Caco-2 (cell line): ENCODE measurements at regions not wholly inside any gene's neighbourhood (a gene's known extent, or its start where the extent isn't known, plus 50 kb on each side); places are given as distances from the start of the nearest gene placed in this dataset.
A peak's percentile ranks its signal among the peaks of the same experiment; 100 is the strongest.

Experiments used
- BruUV-seq: library from RNA; stranded (reverse); fragments of 400-500 nt; replicated peaks from 2 replicates; lab custom pipeline; 2021; lab: Mats Ljungman, UMichigan
- CTCF ChIA-PET: fragments of 300-600 bp; sonication (Branson Sonifier 250); formaldehyde crosslinking; loops from one replicate; lab custom pipeline; 2022; ENCODE audit warnings: antibody characterized with exemption; lab: Charles Lee
- POLR2A ChIA-PET: fragments of 300-600 bp; sonication (Branson Sonifier 250); formaldehyde crosslinking; loops from one replicate; lab custom pipeline; 2022; ENCODE audit warnings: antibody characterized with exemption; lab: Charles Lee
- DNase-seq, 2 experiments: peaks; one replicate each; pipeline versions ENCODE4 v3.0.0 to v3.0.0-alpha.2; 2020 to 2022
- H3K27me3 ChIP-seq: replicated peaks from 2 replicates; pipeline ENCODE4 v1.6.0; 2011; ENCODE audit warnings: low read length; ENCODE audit not compliant: control insufficient read depth, insufficient read depth
- H3K36me3 ChIP-seq: 2 replicates; pipeline ENCODE4 v1.5.1; 2011; ENCODE audit warnings: low read length; ENCODE audit not compliant: control insufficient read depth, insufficient read depth
- H3K4me1 ChIP-seq: fragments of 250-450 bp; sonication (Bioruptor Pico); 2 replicates; pipeline ENCODE4 v1.5.1; 2020; ENCODE audit warnings: mild to moderate bottlenecking
- H3K4me3 ChIP-seq: 2 replicates; pipeline ENCODE4 v1.5.1; 2011; ENCODE audit warnings: low read depth, mild to moderate bottlenecking, control low read depth, low read length
- H3K9me3 ChIP-seq: fragments of 250-450 bp; sonication (Bioruptor Pico); 2 replicates; pipeline ENCODE4 v1.5.1; 2020; ENCODE audit warnings: mild to moderate bottlenecking, moderate library complexity
- H3K27ac Mint-ChIP-seq: one replicate; pipeline ENCODE4 v1.8.0; 2022; ENCODE audit warnings: mixed read lengths; ENCODE audit not compliant: unreplicated experiment
- H3K27me3 Mint-ChIP-seq: one replicate; pipeline ENCODE4 v1.8.0; 2022; ENCODE audit warnings: mixed read lengths; ENCODE audit not compliant: insufficient read depth, unreplicated experiment
- H3K36me3 Mint-ChIP-seq: one replicate; pipeline ENCODE4 v1.8.0; 2022; ENCODE audit warnings: mild to moderate bottlenecking, mixed read lengths; ENCODE audit not compliant: insufficient read depth, unreplicated experiment
- H3K4me1 Mint-ChIP-seq: one replicate; pipeline ENCODE4 v1.8.0; 2022; ENCODE audit warnings: low read depth, mixed read lengths; ENCODE audit not compliant: unreplicated experiment
- H3K4me3 Mint-ChIP-seq: one replicate; pipeline ENCODE4 v1.8.0; 2022; ENCODE audit warnings: mild to moderate bottlenecking, moderate library complexity, mixed read lengths; ENCODE audit not compliant: unreplicated experiment
- H3K9me3 Mint-ChIP-seq: one replicate; pipeline ENCODE4 v1.8.0; 2022; ENCODE audit warnings: mixed read lengths; ENCODE audit not compliant: unreplicated experiment
- intact Hi-C: fragments of 100-400 bp; cut with micrococcal nuclease; formaldehyde crosslinking; loops from one replicate; pipeline ENCODE4 v1.10.0; 2022; ENCODE audit not compliant: unreplicated experiment
- TF ChIP-seq, protein P1 (sequence below), 2 experiments: fragments of 200-600 bp in 1 of 2; IDR thresholded peaks; 1 replicate in 1 of 2; 2 replicates in 1 of 2; pipeline versions ENCODE4 v1.5.1 to v1.8.0; 2011 to 2022; ENCODE audit warnings: antibody characterized with exemption in 1 of 2, control low read depth in 1 of 2, inconsistent platforms in 1 of 2, low read depth in 1 of 2, low read length in 1 of 2, mild to moderate bottlenecking in 1 of 2, moderate library complexity in 1 of 2; ENCODE audit not compliant: insufficient read depth in 1 of 2, severe bottlenecking in 1 of 2, unreplicated experiment in 1 of 2

DNA sequence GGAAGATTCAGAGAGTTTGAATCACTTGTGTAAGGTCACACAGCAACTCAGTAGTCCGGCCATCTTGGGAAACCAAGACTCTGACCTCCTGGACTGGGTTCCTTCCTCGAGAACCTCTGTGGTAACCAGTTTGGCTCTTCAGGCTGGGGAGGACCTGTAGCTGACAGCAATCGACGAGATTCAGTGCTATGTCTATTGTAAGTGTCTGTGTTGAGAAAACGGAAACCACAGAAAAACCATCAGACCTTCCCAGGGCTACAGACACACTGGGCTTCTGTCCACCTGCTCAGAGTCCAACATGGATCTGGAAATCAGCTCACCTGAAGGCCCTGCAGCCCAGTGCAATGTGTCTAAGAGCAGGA, 403.7 kb downstream of the RPS24 start:
- TF ChIP-seq, protein P1, sequence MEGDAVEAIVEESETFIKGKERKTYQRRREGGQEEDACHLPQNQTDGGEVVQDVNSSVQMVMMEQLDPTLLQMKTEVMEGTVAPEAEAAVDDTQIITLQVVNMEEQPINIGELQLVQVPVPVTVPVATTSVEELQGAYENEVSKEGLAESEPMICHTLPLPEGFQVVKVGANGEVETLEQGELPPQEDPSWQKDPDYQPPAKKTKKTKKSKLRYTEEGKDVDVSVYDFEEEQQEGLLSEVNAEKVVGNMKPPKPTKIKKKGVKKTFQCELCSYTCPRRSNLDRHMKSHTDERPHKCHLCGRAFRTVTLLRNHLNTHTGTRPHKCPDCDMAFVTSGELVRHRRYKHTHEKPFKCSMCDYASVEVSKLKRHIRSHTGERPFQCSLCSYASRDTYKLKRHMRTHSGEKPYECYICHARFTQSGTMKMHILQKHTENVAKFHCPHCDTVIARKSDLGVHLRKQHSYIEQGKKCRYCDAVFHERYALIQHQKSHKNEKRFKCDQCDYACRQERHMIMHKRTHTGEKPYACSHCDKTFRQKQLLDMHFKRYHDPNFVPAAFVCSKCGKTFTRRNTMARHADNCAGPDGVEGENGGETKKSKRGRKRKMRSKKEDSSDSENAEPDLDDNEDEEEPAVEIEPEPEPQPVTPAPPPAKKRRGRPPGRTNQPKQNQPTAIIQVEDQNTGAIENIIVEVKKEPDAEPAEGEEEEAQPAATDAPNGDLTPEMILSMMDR (IDR thresholded peaks at IDR 0.05; ENCODE audit: insufficient read depth in 1 of 2, low read depth in 1 of 2, low read length in 1 of 2, severe bottlenecking in 1 of 2, unreplicated experiment in 1 of 2), result no peak
- Mint-ChIP-seq H3K27me3 (no peaks in the 10 kb centered on the region), H3K4me1 (peaks cover 7% of the 10 kb centered on the region), H3K9me3 (no peaks in the 10 kb centered on the region), H3K4me3 (no peak overlapping the region), H3K27ac (peak overlapping the region; percentile 55), H3K36me3 (no peaks in the 10 kb centered on the region)
- CTCF ChIA-PET, result no interaction called here
- no peaks in the 10 kb centered on the region for H3K36me3 ChIP-seq
- peaks cover 5% of the 10 kb centered on the region for H3K4me1 ChIP-seq
- no peaks in the 10 kb centered on the region for H3K9me3 ChIP-seq
- no TSS peak for BruUV-seq
- no peak overlapping the region for H3K4me3 ChIP-seq
- intact Hi-C loops, result no loop called here
- H3K27me3 ChIP-seq, result no peaks in the 10 kb centered on the region
- POLR2A ChIA-PET, result no interaction called here
- no peak for DNase-seq

DNA sequence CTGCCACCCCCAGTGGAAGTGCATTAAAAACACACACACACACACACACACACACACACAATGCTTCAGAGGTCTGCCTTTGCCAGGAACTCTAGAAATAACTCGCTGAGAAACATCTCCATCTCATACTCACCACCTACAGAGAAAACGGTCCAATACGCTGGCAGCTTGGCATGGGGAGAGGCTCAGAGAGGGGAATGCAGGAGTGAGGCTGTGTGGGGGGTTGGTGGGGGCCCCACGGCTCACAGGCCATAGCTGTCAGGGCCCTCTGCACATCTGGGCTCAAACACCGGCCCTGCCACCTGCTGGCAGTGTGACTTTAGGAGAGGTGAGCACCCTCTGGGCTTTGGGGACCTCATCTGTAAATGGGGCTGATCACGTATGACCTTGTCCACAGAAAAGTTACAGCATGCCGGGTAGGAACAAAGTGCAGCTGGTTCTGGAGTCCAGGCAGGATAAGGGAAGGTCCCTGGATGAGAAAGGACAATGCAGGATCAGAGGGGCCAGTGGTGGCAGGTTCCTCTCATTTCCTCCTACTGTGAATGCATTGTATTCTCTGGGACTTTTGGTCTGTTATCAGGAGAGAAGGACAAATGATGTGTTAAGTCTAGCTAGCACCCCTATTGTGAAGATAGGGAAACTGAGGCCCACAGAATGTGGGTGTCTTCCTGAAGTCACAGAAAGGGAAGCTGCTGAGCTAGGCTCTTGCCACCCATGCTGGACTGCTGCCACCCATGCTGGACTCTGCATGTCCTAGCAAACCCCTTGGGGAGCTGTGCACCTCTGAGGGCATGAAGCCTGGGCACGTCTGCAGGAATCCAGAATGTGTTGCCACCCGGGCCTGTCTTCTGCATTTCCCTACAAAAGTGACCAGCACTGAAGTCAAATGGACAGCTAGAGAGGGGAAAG, 404.6 kb downstream of the RPS24 start:
- H3K9me3 Mint-ChIP-seq, result no peaks in the 10 kb centered on the region
- H3K27me3 Mint-ChIP-seq, result no peaks in the 10 kb centered on the region
- TF ChIP-seq, protein P1 (IDR thresholded peaks at IDR 0.05; ENCODE audit: insufficient read depth in 1 of 2, low read depth in 1 of 2, low read length in 1 of 2, severe bottlenecking in 1 of 2, unreplicated experiment in 1 of 2), result no peak
- no peak overlapping the region for H3K4me3 Mint-ChIP-seq
- H3K36me3 Mint-ChIP-seq, result no peaks in the 10 kb centered on the region
- POLR2A ChIA-PET, result interaction anchor here (1.0 kb wide), 1 partner anchor 31 kb away, joined by 3 read pairs; no protein-coding TSS in a partner anchor
- DNase-seq, result no peak
- BruUV-seq, result no TSS peak
- CTCF ChIA-PET, result no interaction called here
- intact Hi-C loops, result no loop called here
- H3K27ac Mint-ChIP-seq, result peak overlapping the region; percentile 48
- Histone ChIP-seq H3K4me1 (peaks cover under 1% of the 10 kb centered on the region), H3K4me3 (no peak overlapping the region), H3K27me3 (no peaks in the 10 kb centered on the region), H3K36me3 (no peaks in the 10 kb centered on the region), H3K9me3 (no peaks in the 10 kb centered on the region)
- peaks cover 7% of the 10 kb centered on the region for H3K4me1 Mint-ChIP-seq

DNA sequence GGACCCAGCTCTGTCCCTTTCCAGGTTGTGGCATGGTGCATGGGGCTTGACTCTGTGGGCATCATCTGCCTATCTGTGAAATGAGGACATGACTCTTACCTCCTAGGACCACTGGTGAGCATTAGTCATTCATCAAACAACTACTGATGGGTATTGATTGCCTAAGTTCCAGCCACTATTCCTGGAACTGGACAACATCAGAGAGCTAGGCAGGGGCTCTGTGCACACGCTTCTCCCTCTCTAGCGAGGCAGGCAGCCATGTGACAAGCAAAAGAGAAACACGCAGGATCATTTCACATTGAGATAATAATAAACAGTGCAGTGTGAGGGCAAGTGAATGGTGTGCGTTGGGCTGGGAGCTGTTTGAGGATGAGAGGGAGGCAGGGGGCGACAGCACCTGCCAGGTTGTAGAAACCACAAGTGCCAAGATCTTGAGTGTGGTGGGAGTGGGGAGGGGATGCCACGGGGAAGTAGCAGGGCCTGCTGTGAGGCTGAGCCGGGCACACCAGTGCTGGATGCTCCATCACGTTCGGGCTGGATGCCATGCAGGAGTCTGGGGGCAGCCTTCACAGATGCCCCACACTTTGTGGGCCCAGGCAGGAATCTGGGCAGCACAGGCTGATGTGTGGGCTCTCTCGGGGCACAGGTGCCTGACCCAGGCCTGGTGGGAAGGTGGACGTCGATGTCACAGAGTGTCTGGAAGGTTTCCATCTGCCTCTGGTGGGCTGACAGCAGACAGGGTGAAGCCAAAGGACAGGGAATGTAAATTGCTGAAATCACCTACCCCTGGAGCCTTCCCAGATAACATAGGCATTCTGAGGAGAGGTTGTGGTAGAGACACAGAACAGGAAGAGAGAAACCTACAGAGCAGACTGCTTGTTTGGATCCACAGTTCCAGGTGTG, 405.5 kb downstream of the RPS24 start:
- BruUV-seq, result no TSS peak

More for the DNA sequence above, 405.5 kb downstream of the RPS24 start:
- Mint-ChIP-seq H3K27ac (no peak overlapping the region), H3K4me1 (peaks cover 7% of the 10 kb centered on the region), H3K36me3 (no peaks in the 10 kb centered on the region), H3K27me3 (no peaks in the 10 kb centered on the region), H3K9me3 (no peaks in the 10 kb centered on the region), H3K4me3 (no peak overlapping the region)
- no peak for DNase-seq
- Histone ChIP-seq H3K4me3 (no peak overlapping the region), H3K9me3 (no peaks in the 10 kb centered on the region), H3K27me3 (no peaks in the 10 kb centered on the region), H3K4me1 (no peaks in the 10 kb centered on the region), H3K36me3 (no peaks in the 10 kb centered on the region)
- TF ChIP-seq, protein P1 (IDR thresholded peaks at IDR 0.05; ENCODE audit: insufficient read depth in 1 of 2, low read depth in 1 of 2, low read length in 1 of 2, severe bottlenecking in 1 of 2, unreplicated experiment in 1 of 2), result no peak
- intact Hi-C loops, result no loop called here
- POLR2A ChIA-PET, result interaction anchor here (1.0 kb wide), 1 partner anchor 32 kb away, joined by 3 read pairs; no protein-coding TSS in a partner anchor
- CTCF ChIA-PET, result no interaction called here
